NCI-H82 (cell line): ENCODE measurements at regions not wholly inside any gene's neighbourhood (a gene's known extent, or its start where the extent isn't known, plus 50 kb on each side); places are given as distances from the start of the nearest gene placed in this dataset.
A peak's percentile ranks its signal among the peaks of the same experiment; 100 is the strongest.
"Not testable (repeated sequence)": the region's sequence is repeated elsewhere in the genome, so short reads cannot be mapped to it uniquely, and the experiment has no call there.

Source experiments
- DNase-seq: peaks from one replicate; lab custom pipeline; 2025; lab: John Stamatoyannopoulos, UW

- DNase-seq, result no peak
These were observed 120.4 kb upstream of the KYNU start for GRCh38 chr2:142757111-142757510.

GRCh38 chr2:142756430-142756829, 121.0 kb upstream of the KYNU start:
- DNase-seq, result no peak

GRCh38 chr2:142755191-142755590, 122.3 kb upstream of the KYNU start:
- no peak for DNase-seq

- DNase-seq, result no peak
These were observed 123.3 kb upstream of the KYNU start for GRCh38 chr2:142754182-142754581.

GRCh38 chr2:142750858-142751257, 126.6 kb upstream of the KYNU start:
- DNase-seq, result no peak

GRCh38 chr2:142748559-142749099, 128.8 kb upstream of the KYNU start:
- DNase-seq, result no peak

GRCh38 chr2:142745691-142746090, 131.8 kb upstream of the KYNU start:
- DNase-seq, result no peak

GRCh38 chr2:142742371-142743214, 134.9 kb upstream of the KYNU start:
- DNase-seq, result peak; percentile 62

GRCh38 chr2:142741764-142742269, 135.6 kb upstream of the KYNU start:
- DNase-seq, result no peak

GRCh38 chr2:142734770-142735169, 142.7 kb upstream of the KYNU start:
- DNase-seq, result no peak

- DNase-seq, result peak; percentile 5
These were observed 143.2 kb upstream of the KYNU start for GRCh38 chr2:142734231-142734630.

- DNase-seq, result not testable (repeated sequence)
These were observed 147.7 kb upstream of the KYNU start for GRCh38 chr2:142729814-142730213.

- DNase-seq, result not testable (repeated sequence)
These were observed 149.5 kb upstream of the KYNU start for GRCh38 chr2:142727821-142728478.

- DNase-seq, result no peak
These were observed 152.1 kb upstream of the KYNU start for GRCh38 chr2:142725386-142725785.

- DNase-seq, result no peak
These were observed 152.6 kb upstream of the KYNU start for GRCh38 chr2:142724713-142725349.

- DNase-seq, result no peak
These were observed 153.3 kb upstream of the KYNU start for GRCh38 chr2:142724186-142724585.

GRCh38 chr2:142723236-142723635, 154.2 kb upstream of the KYNU start:
- DNase-seq, result no peak

GRCh38 chr2:142722569-142722968, 154.9 kb upstream of the KYNU start:
- no peak for DNase-seq

- no peak for DNase-seq
These were observed 155.4 kb upstream of the KYNU start for GRCh38 chr2:142722086-142722485.

- DNase-seq, result no peak
These were observed 156.4 kb upstream of the KYNU start for GRCh38 chr2:142721015-142721414.

GRCh38 chr2:142718576-142719155, 158.8 kb upstream of the KYNU start:
- DNase-seq, result no peak
